Thyroid gland (tissue), 4 donors: ENCODE measurements at regions not wholly inside any gene's neighbourhood (a gene's known extent, or its start where the extent isn't known, plus 50 kb on each side); places are given as distances from the start of the nearest gene placed in this dataset.

Experiments used
- POLR2A ChIP-seq, 2 donors: fragments of 450-650 bp; IDR thresholded peaks; one replicate each; pipeline ENCODE4 v1.6.1; 2017; ENCODE audit warnings: antibody characterized with exemption in 2 of 2, mild to moderate bottlenecking in 2 of 2, moderate library complexity in 1 of 2
- TF ChIP-seq, protein P1 (sequence below), 6 experiments: fragments of 200-600 bp in 3 of 6; fragments of 450-650 bp in 3 of 6; sonication (generic) in 3 of 6; IDR thresholded peaks; one replicate each; pipeline ENCODE4 v1.5.1; 2016 to 2019; ENCODE audit warnings: antibody characterized with exemption in 6 of 6, mild to moderate bottlenecking in 2 of 6, inconsistent platforms in 1 of 6, moderate library complexity in 1 of 6

DNA sequence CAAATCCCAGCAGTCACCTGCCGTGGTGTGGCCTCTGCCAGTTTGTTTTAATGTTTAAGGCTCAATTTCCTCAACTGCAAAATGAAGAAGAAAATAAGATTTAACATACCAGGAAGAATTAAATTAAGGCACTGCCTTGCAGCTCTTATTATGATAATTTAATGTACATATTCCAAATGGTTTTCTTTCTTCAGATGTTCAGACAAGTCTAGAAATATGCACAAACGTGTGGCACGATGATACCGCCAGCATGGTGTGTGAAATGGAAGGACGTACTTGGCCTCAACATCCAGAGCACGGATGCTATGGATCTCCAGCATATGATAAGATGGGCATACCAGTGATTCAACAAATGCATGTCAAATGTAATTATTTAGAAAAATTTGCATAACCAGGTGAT, 959.4 kb upstream of the TMEM132C start:
- TF ChIP-seq POLR2A (IDR thresholded peaks at IDR 0.05): no peak
- TF ChIP-seq, protein P1, sequence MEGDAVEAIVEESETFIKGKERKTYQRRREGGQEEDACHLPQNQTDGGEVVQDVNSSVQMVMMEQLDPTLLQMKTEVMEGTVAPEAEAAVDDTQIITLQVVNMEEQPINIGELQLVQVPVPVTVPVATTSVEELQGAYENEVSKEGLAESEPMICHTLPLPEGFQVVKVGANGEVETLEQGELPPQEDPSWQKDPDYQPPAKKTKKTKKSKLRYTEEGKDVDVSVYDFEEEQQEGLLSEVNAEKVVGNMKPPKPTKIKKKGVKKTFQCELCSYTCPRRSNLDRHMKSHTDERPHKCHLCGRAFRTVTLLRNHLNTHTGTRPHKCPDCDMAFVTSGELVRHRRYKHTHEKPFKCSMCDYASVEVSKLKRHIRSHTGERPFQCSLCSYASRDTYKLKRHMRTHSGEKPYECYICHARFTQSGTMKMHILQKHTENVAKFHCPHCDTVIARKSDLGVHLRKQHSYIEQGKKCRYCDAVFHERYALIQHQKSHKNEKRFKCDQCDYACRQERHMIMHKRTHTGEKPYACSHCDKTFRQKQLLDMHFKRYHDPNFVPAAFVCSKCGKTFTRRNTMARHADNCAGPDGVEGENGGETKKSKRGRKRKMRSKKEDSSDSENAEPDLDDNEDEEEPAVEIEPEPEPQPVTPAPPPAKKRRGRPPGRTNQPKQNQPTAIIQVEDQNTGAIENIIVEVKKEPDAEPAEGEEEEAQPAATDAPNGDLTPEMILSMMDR (IDR thresholded peaks at IDR 0.05): no peak
